ENCODE measurements at regions not wholly inside any gene's neighbourhood (a gene's known extent, or its start where the extent isn't known, plus 50 kb on each side); places are given as distances from the start of the nearest gene placed in this dataset. TPM values are rescaled to one million over a fixed set of nuclear protein-coding genes. Genes with fewer than 3 reads are reported as not detected.

DNA sequence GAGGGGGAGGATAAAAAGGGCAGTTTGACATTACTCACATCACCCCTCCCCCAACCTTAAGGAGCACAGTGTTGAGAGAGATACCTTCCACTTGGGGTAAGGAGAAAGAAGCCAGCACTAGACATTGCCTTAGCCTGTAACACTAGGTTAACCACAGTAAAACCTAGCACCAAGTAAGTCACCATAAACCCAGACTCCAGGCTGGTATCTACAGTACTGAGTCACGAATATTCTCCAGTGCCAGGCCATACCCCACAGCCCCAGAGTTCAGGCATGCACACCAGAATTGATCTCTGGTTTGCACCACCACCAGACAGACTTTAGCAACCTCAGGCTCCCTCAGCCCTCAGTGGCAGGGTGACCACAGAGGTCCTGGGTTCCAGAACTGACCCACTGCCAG, 570.4 kb downstream of the PRR32 start (continued):
- TF ChIP-seq CREB1 (IDR thresholded peaks at IDR 0.05) (no peak), GTF2F1 (IDR thresholded peaks at IDR 0.05; ENCODE audit: borderline replicate concordance, low read depth, low read length) (no peak), CTCF (IDR thresholded peaks at IDR 0.05; ENCODE audit: control extremely low read depth in 1 of 3, insufficient read depth in 1 of 3, low read depth in 1 of 3, low read length in 3 of 3) (no peak)

Small RNAs in the stretch of these regions (small RNA-seq; reads per million reads assigned to genes)
- not detected for gene AL662814.1 (ENCODE audit: insufficient read depth)
